Aorta (tissue), 5 donors: ENCODE measurements at regions not wholly inside any gene's neighbourhood (a gene's known extent, or its start where the extent isn't known, plus 50 kb on each side); places are given as distances from the start of the nearest gene placed in this dataset.

ENCODE experiments used
- ATAC-seq: fragments of 200-7000 bp; cut with Tn5 transposase; one replicate; pipeline ENCODE4 v1.9.1; 2022; ENCODE audit warnings: moderate library complexity; ENCODE audit not compliant: low FRiP score
- DNase-seq, 2 donors: peaks; one replicate each; pipeline ENCODE4 v3.0.0-alpha.2; 2020
- H3K27ac ChIP-seq, 2 donors: one replicate each; pipeline ENCODE4 v1.5.1; 2013; ENCODE audit warnings: low read length in 2 of 2, mild to moderate bottlenecking in 2 of 2, moderate library complexity in 2 of 2, control low read depth in 1 of 2, inconsistent platforms in 1 of 2, low read depth in 1 of 2
- H3K27me3 ChIP-seq, 2 donors: one replicate each; pipeline ENCODE4 v1.6.1; 2013; ENCODE audit warnings: control low read depth in 1 of 2, low read length in 1 of 2, mild to moderate bottlenecking in 1 of 2, moderate library complexity in 1 of 2; ENCODE audit not compliant: insufficient read depth in 2 of 2, control insufficient read depth in 1 of 2
- H3K36me3 ChIP-seq, 2 donors: one replicate each; pipeline ENCODE4 v1.6.1; 2013; ENCODE audit warnings: control low read depth in 1 of 2, low read length in 1 of 2, mild to moderate bottlenecking in 1 of 2; ENCODE audit not compliant: insufficient read depth in 2 of 2, control insufficient read depth in 1 of 2
- H3K4me1 ChIP-seq, 2 donors: one replicate each; pipeline ENCODE4 v1.6.1; 2013; ENCODE audit warnings: low read length in 2 of 2, control low read depth in 1 of 2, mild to moderate bottlenecking in 1 of 2, moderate library complexity in 1 of 2; ENCODE audit not compliant: insufficient read depth in 2 of 2, control insufficient read depth in 1 of 2
- H3K4me3 ChIP-seq, 2 donors: one replicate each; pipeline ENCODE4 v1.5.1; 2013; ENCODE audit warnings: low read length in 2 of 2, control low read depth in 1 of 2, mild to moderate bottlenecking in 1 of 2
- H3K9me3 ChIP-seq: one replicate; pipeline ENCODE4 v1.6.1; 2013; ENCODE audit warnings: mild to moderate bottlenecking, low read length; ENCODE audit not compliant: control insufficient read depth
- WGBS, 2 donors: extraction: QIAGEN DNeasy Blood & Tissue Kit; methylation state at CpG; one replicate each; pipeline ENCODE4 v1.1.7; 2013; 5-methylcytosine and 5-hydroxymethylcytosine counted together
- intact Hi-C, 2 donors: fragments of 100-400 bp; cut with DNase I; formaldehyde crosslinking; loops; one replicate each; pipeline versions ENCODE4 v1.14.2 to v1.15.0; 2022
- donor health status: healthy with polysubstance abuse.
- donor health status: Bipolar disorder and iron deficiency.
- donor health status: DM: no; HTN: no; CAD: no.
- donor health status: DM: no; HTN: no; CAD: no.
- donor health status: DM: yes; HTN: yes; CAD: no.

DNA sequence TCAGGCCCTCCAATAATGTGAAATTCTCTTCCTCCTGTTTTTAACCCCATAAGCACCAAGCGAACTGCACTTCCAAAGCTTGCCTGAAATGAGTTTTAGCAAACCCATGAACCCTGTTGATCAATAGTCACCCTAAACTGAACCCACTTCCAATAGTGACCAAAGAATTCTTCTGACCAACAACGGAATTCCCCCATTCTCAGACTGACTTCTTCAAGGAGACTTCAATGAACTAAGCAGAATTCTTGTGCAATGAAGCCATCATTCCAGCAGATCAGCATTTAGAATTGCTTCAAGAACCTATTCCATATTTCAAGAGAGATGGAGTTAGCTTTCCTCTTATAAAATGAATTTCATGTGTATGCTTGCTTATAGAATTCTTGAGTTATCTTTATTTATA lies 176.9 kb upstream of the FN1 start:
- intact Hi-C loops, result no loop called here

DNA sequence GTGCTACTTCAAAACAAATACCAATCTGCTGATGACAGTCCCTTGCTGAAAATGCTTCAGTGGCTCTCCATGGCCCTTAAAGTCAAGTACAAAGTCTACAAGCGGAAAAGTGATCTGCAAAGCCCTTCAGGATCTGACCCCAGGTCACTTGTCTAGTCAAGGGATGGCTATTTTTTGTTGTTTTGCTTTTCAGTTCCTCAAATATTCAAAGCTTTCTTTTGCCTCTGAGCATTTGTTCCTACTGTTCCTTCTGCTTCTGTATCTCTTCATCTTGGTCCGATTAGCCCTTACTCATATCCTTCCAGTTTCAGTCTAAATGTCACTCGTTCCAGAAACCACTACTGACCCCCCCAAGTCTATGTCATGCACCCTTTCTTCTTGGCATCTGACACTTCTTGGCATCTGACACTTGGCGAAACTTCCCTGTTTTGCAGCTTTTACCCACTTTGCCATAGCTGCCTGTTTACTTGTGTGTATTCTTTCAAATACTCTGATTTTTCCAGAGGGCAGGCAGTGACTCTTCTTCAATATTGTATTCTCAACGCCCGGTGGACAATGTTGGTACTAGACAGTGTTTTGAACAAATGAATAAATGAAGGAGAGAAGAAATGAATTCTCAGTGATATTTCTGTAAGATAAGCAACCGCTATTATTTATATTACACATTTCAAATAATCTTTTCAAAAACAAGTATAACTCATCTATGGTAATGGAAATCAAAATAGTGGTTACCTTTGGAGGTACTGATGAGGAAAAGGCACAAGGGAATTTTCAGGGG lies 175.9 kb upstream of the FN1 start:
- DNase-seq (no peak), ATAC-seq (no peak)
- H3K36me3 ChIP-seq, result no peaks in the 10 kb centered on the region
- 67 to 71% methylated on average over 7 of the region's 7 CpGs for WGBS, 2 donors
- no peak overlapping the region for H3K4me3 ChIP-seq
- no peak overlapping the region for H3K27ac ChIP-seq
- H3K9me3 ChIP-seq, result no peaks in the 10 kb centered on the region
- intact Hi-C loops, result no loop called here
- H3K27me3 ChIP-seq, result no peaks in the 10 kb centered on the region
- no peaks in the 10 kb centered on the region for H3K4me1 ChIP-seq

More for the DNA sequence above, 176.9 kb upstream of the FN1 start:
- ATAC-seq (no peak), DNase-seq (no peak)
- WGBS, 2 donors, result 62 to 67% methylated on average over 2 of the region's 2 CpGs
- Histone ChIP-seq H3K4me1 (no peaks in the 10 kb centered on the region), H3K36me3 (no peaks in the 10 kb centered on the region), H3K27ac (no peak overlapping the region), H3K9me3 (no peaks in the 10 kb centered on the region), H3K27me3 (no peaks in the 10 kb centered on the region), H3K4me3 (no peak overlapping the region)

DNA sequence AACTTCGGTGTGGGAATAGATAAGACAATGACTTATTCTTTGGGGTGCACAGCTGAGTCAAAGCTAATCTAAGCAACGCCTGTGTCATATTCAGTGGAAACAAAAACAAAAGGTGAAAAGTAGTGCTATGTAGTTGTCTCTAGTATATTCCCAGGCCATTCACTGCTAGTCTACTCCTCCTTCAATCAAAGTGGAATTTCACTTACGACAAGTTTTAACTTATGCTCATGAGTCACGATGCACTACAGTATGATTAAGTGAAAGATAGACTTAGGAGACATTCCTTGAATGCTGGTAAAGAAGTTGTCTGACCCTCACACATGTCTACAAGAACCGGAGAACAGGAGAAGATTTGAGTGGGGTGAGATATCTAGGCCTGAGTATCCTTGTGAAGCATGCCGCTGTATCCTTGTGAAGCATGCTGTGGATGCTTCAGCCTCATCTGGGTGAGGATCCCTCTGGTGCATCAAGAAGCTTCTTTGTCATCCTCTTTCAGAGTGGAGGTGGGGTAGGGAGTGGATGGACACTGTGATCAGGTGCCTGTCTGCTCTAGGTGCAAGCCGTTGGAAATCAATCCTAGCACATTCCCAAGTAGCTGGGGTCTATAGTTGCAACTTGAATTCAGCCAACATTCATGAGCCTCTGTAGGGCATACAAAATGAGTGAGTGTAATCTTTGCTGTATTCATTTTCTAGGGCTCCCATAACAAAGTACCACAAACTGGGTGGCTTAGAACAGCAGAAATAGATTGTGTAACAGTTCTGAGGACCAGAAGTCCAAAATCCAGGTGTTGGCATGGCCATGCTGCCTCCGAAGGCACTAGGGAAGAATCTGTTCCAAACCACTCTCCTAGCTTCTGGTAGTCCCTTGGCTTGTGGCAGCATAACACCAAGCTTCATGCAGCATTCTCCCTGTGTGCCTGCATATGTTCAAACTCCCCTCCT lies 173.5 kb upstream of the FN1 start:
- H3K9me3 ChIP-seq, result no peaks in the 10 kb centered on the region
- no peak overlapping the region for H3K27ac ChIP-seq
- peak; percentile 34 for ATAC-seq
- no peaks in the 10 kb centered on the region for H3K4me1 ChIP-seq
- WGBS, 2 donors, result 85 to 88% methylated on average over 8 of the region's 8 CpGs
- DNase-seq, result no peak
- intact Hi-C loops, result loop anchor here in 1 of 2 donors (10.0 kb wide), 1 partner anchor 85 kb away; no protein-coding TSS in a partner anchor
- no peak overlapping the region for H3K4me3 ChIP-seq
- no peaks in the 10 kb centered on the region for H3K36me3 ChIP-seq
- no peaks in the 10 kb centered on the region for H3K27me3 ChIP-seq

DNA sequence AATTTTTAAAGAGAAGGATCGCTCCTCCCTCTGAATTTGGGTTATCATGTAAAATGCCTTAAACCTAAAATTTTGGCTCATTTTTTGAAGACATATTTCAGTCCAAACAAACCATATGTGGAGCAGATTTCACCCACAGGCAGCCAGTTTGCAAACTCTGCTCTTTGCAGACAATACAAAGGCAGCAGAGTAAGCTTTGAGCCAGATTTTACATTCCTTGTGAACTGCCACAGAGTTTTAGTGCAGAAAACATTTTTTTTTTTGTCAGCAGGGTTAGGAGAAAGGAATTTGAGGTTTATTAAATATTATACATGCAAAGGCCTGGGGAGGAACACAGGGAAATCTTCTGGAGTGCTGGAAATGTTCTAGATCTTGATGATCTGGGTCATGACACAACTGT lies 171.9 kb upstream of the FN1 start:
- Histone ChIP-seq H3K4me1 (no peaks in the 10 kb centered on the region), H3K9me3 (no peaks in the 10 kb centered on the region), H3K27me3 (no peaks in the 10 kb centered on the region), H3K36me3 (no peaks in the 10 kb centered on the region), H3K27ac (no peak overlapping the region), H3K4me3 (no peak overlapping the region)
- DNase-seq (no peak), ATAC-seq (no peak)
- WGBS, 2 donors, result 63 to 74% methylated on average over 1 of the region's 1 CpG
- intact Hi-C loops, result loop anchor here in 1 of 2 donors (10.0 kb wide), 1 partner anchor 87 kb away; no protein-coding TSS in a partner anchor

DNA sequence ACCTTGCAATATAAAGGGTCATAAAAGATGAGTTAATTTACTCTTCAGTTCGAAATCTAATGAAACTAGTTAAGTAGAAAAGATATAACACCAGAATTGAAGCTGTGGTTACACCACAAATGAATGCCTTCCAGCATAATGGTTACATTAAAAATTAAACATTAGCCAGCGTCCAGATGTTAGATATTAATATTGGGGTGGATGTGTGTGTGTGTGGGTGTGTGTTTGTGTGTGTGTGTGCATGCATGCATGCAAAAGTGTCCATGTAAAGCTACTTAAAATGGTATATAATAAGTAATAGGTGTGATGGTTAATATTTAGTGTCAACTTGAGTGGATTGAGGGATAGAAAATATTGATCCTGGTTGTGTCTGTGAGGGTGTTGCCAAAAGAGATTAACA lies 170.4 kb upstream of the FN1 start:
- no peaks in the 10 kb centered on the region for H3K9me3 ChIP-seq
- H3K4me1 ChIP-seq, result peaks cover 0 to 3% of the 10 kb centered on the region in 2 donors
- no peaks in the 10 kb centered on the region for H3K27me3 ChIP-seq
- 79 to 86% methylated on average over 2 of the region's 2 CpGs for WGBS, 2 donors
- no peak overlapping the region for H3K4me3 ChIP-seq
- ATAC-seq, result no peak
- no peaks in the 10 kb centered on the region for H3K36me3 ChIP-seq
- no peak for DNase-seq
- H3K27ac ChIP-seq, result no peak overlapping the region
- intact Hi-C loops, result loop anchor here in 1 of 2 donors (10.0 kb wide), 1 partner anchor 89 kb away; no protein-coding TSS in a partner anchor

DNA sequence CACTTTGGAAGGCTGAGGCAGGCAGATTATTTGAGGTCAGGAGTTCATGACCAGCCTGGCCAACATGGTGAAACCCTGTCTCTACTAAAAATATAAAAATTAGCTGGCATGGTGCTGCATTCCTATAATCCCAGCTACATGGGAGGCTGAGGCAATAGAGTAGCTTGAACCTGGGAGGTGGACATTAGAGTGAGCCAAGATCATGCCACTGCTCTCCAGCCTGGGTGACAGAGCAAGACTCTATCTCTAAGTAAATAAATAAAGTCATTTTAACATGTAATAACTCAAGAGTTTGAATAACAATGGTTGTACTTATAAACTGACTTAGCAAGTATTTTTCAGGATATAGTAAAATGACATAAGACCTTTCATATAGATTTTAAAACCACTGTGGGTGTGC lies 169.3 kb upstream of the FN1 start:
- Histone ChIP-seq H3K9me3 (no peaks in the 10 kb centered on the region), H3K4me3 (no peak overlapping the region), H3K4me1 (peaks cover 0 to 6% of the 10 kb centered on the region in 2 donors), H3K27ac (no peak overlapping the region), H3K36me3 (no peaks in the 10 kb centered on the region), H3K27me3 (no peaks in the 10 kb centered on the region)
- intact Hi-C loops, result loop anchor here in 1 of 2 donors (10.0 kb wide), 1 partner anchor 90 kb away; no protein-coding TSS in a partner anchor
- no peak for ATAC-seq
- DNase-seq, result no peak

DNA sequence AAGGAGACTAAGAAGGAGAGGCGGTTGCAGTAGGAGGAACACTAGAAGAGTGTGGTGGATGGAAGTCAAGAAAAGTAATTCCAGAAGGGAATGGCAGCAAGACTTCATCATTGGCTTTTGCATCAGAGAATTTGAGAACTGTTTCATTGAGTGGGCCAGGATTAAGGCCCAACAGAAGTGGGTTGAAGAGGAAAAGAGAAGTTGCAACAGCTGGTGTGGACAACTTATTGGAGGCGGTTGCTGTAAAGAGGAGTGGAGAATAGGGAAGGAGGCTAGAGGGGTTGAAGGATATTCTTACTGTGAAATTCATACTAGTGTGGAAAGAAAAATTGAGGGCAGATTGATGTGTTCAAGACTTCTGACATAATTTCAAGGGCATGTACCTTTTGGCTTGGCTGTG lies 168.7 kb upstream of the FN1 start:
- no peaks in the 10 kb centered on the region for H3K27me3 ChIP-seq
- no peak overlapping the region for H3K27ac ChIP-seq
- ATAC-seq (no peak), DNase-seq (no peak)
- H3K4me1 ChIP-seq, result peaks cover 0 to 6% of the 10 kb centered on the region in 2 donors
- H3K9me3 ChIP-seq, result no peaks in the 10 kb centered on the region
- 96% methylated on average over 2 of the region's 2 CpGs for WGBS, 2 donors
- no peaks in the 10 kb centered on the region for H3K36me3 ChIP-seq
- intact Hi-C loops, result loop anchor here in 1 of 2 donors (5.0 to 10.0 kb wide), 2 partner anchors 72 to 90 kb away; no protein-coding TSS in a partner anchor
- no peak overlapping the region for H3K4me3 ChIP-seq

DNA sequence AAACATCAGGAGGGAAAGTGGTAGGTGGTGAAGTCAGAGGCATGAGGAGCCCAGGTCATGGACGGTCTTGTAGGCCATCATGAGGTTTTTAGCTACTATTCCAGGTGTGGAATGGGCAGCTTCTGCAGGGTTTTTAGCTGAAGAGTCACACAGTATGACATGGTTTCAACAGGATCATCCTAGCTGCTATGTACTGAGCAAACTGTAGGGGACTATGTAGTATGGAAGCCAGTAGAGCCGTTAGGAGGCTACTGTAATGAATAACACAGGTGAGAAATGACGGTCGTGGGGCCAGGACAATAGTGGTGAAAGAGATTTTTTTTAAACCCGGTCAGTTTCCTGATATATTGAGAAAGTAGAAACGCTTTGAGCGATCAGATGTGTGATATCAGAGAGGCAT lies 167.6 kb upstream of the FN1 start:
- H3K4me1 ChIP-seq, result peaks cover 0 to 6% of the 10 kb centered on the region in 2 donors
- intact Hi-C loops, result loop anchor here in 1 of 2 donors (5.0 to 10.0 kb wide), 2 partner anchors 71 to 91 kb away; no protein-coding TSS in a partner anchor
- H3K4me3 ChIP-seq, result no peak overlapping the region
- WGBS, 2 donors, result 96% methylated on average over 7 of the region's 7 CpGs
- no peak overlapping the region for H3K27ac ChIP-seq
- H3K27me3 ChIP-seq, result no peaks in the 10 kb centered on the region
- no peaks in the 10 kb centered on the region for H3K36me3 ChIP-seq
- H3K9me3 ChIP-seq, result no peaks in the 10 kb centered on the region
- ATAC-seq, result no peak
- DNase-seq, result no peak
